HEK293 (cell line): ENCODE measurements at regions not wholly inside any gene's neighbourhood (a gene's known extent, or its start where the extent isn't known, plus 50 kb on each side); places are given as distances from the start of the nearest gene placed in this dataset.

ENCODE experiments used
- YY1 ChIP-seq: fragments of 450-650 bp; formaldehyde crosslinking; IDR thresholded peaks from 2 replicates; pipeline ENCODE4 v1.5.1; 2018; ENCODE audit warnings: missing biosample characterization, missing genetic modification characterization
- ZNF239 ChIP-seq: fragments of 450-650 bp; formaldehyde crosslinking; IDR thresholded peaks from 2 replicates; pipeline ENCODE4 v1.5.1; 2016; ENCODE audit warnings: missing biosample characterization, missing genetic modification characterization
- ZNF514 ChIP-seq: fragments of 450-650 bp; formaldehyde crosslinking; IDR thresholded peaks from 2 replicates; pipeline ENCODE4 v1.5.1; 2016; ENCODE audit warnings: missing biosample characterization, missing genetic modification characterization

- TF ChIP-seq ZNF239 (tag by site-specific recombination) (no peak), YY1 (tag by site-specific recombination) (no peak), ZNF514 (tag by site-specific recombination) (no peak)
These were observed 395.7 kb upstream of the SALL3 start for GRCh38 chr18:78583739-78584458.
